ENCODE measurements at regions not wholly inside any gene's neighbourhood (a gene's known extent, or its start where the extent isn't known, plus 50 kb on each side); places are given as distances from the start of the nearest gene placed in this dataset.

DNA sequence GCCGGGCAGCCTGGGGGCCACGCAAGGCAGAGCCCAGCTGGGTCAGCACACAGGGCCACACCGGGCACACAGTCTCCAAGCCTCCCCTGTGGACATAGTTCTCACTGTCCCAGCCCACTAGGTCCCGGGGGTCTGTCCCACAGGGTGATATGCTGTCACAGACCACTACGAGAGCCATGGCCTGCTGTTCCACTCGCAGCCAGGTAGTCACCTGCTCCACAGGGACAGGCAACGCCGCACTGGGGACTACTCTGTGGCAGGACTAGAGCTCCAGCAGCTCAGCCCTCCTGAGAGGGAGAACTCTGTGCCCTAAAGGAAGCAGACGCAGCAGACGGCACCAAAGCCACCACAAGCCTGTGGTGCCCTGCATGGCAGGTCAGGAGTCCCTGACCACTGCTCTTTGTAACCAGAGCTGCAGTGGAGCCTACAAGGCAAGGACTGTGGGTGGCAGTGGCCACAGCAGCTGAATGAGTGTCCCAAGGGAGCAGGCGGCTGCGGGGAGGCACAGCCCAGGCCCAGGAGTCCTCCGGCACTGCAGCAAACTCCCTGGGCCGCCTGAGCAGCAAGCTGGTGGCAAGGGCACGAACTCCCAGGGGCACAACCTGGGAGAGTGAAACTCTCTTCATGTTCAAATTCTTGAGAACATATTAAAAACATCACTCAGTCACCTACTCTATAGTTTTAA, 171.2 kb upstream of the GRK3 start:
- Histone ChIP-seq H3K27me3 (ENCODE audit: insufficient read depth, low read depth, low read length) (no peaks in the 10 kb centered on the region), H3K9ac (ENCODE audit: low read length) (no peak overlapping the region), H3K36me3 (ENCODE audit: insufficient read depth, low read length) (no peaks in the 10 kb centered on the region), H3K27ac (ENCODE audit: low read length) (no peak overlapping the region), H3K79me2 (replicated peaks; ENCODE audit: insufficient read depth, low read length) (no peaks in the 10 kb centered on the region), H4K20me1 (ENCODE audit: insufficient read depth) (no peaks in the 10 kb centered on the region), H3K9me3 (ENCODE audit: low read length) (no peaks in the 10 kb centered on the region), H2AFZ (ENCODE audit: low read depth, low read length) (no peak overlapping the region), H3K9me2 (ENCODE audit: insufficient read depth, low read length) (no peaks in the 10 kb centered on the region), H3K4me2 (ENCODE audit: low read length) (no peak overlapping the region), H3F3A (ENCODE audit: insufficient read depth, low read length, poor library complexity, severe bottlenecking) (no peaks in the 10 kb centered on the region), H3K4me3 (ENCODE audit: low read length) (no peak overlapping the region)
- TF ChIP-seq SMC3 (conservative IDR thresholded peaks at IDR 0.05; ENCODE audit: poor library complexity) (no peak), EZH2 (IDR thresholded peaks at IDR 0.05; ENCODE audit: borderline replicate concordance, insufficient read depth, low read length, poor library complexity, severe bottlenecking) (no peak), POLR2AphosphoS5 (IDR thresholded peaks at IDR 0.05) (no peak), EP300 (conservative IDR thresholded peaks at IDR 0.05; ENCODE audit: poor library complexity, severe bottlenecking) (no peak), MXI1 (conservative IDR thresholded peaks at IDR 0.05; ENCODE audit: poor library complexity, severe bottlenecking) (no peak), RAD21 (conservative IDR thresholded peaks at IDR 0.05) (no peak), TAF1 (IDR thresholded peaks at IDR 0.05; ENCODE audit: low read depth) (no peak)
- TF ChIP-seq, protein P1, sequence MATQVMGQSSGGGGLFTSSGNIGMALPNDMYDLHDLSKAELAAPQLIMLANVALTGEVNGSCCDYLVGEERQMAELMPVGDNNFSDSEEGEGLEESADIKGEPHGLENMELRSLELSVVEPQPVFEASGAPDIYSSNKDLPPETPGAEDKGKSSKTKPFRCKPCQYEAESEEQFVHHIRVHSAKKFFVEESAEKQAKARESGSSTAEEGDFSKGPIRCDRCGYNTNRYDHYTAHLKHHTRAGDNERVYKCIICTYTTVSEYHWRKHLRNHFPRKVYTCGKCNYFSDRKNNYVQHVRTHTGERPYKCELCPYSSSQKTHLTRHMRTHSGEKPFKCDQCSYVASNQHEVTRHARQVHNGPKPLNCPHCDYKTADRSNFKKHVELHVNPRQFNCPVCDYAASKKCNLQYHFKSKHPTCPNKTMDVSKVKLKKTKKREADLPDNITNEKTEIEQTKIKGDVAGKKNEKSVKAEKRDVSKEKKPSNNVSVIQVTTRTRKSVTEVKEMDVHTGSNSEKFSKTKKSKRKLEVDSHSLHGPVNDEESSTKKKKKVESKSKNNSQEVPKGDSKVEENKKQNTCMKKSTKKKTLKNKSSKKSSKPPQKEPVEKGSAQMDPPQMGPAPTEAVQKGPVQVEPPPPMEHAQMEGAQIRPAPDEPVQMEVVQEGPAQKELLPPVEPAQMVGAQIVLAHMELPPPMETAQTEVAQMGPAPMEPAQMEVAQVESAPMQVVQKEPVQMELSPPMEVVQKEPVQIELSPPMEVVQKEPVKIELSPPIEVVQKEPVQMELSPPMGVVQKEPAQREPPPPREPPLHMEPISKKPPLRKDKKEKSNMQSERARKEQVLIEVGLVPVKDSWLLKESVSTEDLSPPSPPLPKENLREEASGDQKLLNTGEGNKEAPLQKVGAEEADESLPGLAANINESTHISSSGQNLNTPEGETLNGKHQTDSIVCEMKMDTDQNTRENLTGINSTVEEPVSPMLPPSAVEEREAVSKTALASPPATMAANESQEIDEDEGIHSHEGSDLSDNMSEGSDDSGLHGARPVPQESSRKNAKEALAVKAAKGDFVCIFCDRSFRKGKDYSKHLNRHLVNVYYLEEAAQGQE (IDR thresholded peaks at IDR 0.05; ENCODE audit: borderline replicate concordance) = no peak
- TF ChIP-seq, protein P2, sequence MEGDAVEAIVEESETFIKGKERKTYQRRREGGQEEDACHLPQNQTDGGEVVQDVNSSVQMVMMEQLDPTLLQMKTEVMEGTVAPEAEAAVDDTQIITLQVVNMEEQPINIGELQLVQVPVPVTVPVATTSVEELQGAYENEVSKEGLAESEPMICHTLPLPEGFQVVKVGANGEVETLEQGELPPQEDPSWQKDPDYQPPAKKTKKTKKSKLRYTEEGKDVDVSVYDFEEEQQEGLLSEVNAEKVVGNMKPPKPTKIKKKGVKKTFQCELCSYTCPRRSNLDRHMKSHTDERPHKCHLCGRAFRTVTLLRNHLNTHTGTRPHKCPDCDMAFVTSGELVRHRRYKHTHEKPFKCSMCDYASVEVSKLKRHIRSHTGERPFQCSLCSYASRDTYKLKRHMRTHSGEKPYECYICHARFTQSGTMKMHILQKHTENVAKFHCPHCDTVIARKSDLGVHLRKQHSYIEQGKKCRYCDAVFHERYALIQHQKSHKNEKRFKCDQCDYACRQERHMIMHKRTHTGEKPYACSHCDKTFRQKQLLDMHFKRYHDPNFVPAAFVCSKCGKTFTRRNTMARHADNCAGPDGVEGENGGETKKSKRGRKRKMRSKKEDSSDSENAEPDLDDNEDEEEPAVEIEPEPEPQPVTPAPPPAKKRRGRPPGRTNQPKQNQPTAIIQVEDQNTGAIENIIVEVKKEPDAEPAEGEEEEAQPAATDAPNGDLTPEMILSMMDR (IDR thresholded peaks at IDR 0.05; ENCODE audit: poor library complexity, severe bottlenecking) = no peak

DNA sequence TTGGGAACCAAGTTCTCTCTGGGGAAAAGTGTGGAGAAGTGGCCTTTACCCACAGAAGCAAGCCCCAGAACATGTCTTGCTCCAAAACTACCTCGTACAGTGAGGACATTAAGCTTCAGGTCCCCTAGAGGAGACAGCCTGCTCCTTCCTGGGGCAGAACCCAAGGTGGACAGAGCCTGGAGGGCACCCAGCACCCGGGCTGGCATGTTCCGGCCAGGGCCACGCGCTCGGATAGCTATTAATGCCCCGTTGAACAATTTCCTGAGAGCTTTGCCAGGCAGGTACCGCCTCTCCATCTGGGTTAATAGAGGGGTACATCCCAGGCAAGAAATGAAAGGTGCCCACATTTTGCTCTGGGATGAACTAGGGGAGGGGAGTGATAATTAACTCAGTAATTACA, 169.0 kb upstream of the GRK3 start:
- H3K79me2 ChIP-seq (replicated peaks; ENCODE audit: insufficient read depth, low read length) = no peaks in the 10 kb centered on the region

More for the DNA sequence above, 169.0 kb upstream of the GRK3 start:
- no peaks in the 10 kb centered on the region for H3K27me3 ChIP-seq (ENCODE audit: insufficient read depth, low read depth, low read length)
- no peak overlapping the region for H3K9ac ChIP-seq (ENCODE audit: low read length)
- H3K9me2 ChIP-seq (ENCODE audit: insufficient read depth, low read length) = no peaks in the 10 kb centered on the region
- H3K9me3 ChIP-seq (ENCODE audit: low read length) = no peaks in the 10 kb centered on the region
- no peaks in the 10 kb centered on the region for H3F3A ChIP-seq (ENCODE audit: insufficient read depth, low read length, poor library complexity, severe bottlenecking)
- TF ChIP-seq EP300 (conservative IDR thresholded peaks at IDR 0.05; ENCODE audit: poor library complexity, severe bottlenecking) (no peak), EZH2 (IDR thresholded peaks at IDR 0.05; ENCODE audit: borderline replicate concordance, insufficient read depth, low read length, poor library complexity, severe bottlenecking) (no peak), POLR2AphosphoS5 (IDR thresholded peaks at IDR 0.05) (no peak), SMC3 (conservative IDR thresholded peaks at IDR 0.05; ENCODE audit: poor library complexity) (no peak), RAD21 (conservative IDR thresholded peaks at IDR 0.05) (no peak), MXI1 (conservative IDR thresholded peaks at IDR 0.05; ENCODE audit: poor library complexity, severe bottlenecking) (no peak), TAF1 (IDR thresholded peaks at IDR 0.05; ENCODE audit: low read depth) (no peak)
- TF ChIP-seq, protein P1 (IDR thresholded peaks at IDR 0.05; ENCODE audit: borderline replicate concordance) = no peak
- TF ChIP-seq, protein P2 (IDR thresholded peaks at IDR 0.05; ENCODE audit: poor library complexity, severe bottlenecking) = no peak
- H3K4me2 ChIP-seq (ENCODE audit: low read length) = no peak overlapping the region
- no peaks in the 10 kb centered on the region for H4K20me1 ChIP-seq (ENCODE audit: insufficient read depth)
- H3K36me3 ChIP-seq (ENCODE audit: insufficient read depth, low read length) = no peaks in the 10 kb centered on the region
- no peak overlapping the region for H2AFZ ChIP-seq (ENCODE audit: low read depth, low read length)
- H3K4me3 ChIP-seq (ENCODE audit: low read length) = no peak overlapping the region
- no peak overlapping the region for H3K27ac ChIP-seq (ENCODE audit: low read length)
